HG03039 (cell line): ENCODE measurements at regions not wholly inside any gene's neighbourhood (a gene's known extent, or its start where the extent isn't known, plus 50 kb on each side); places are given as distances from the start of the nearest gene placed in this dataset.

ENCODE experiments used
- ATAC-seq: cut with Tn5 transposase; IDR thresholded peaks from one replicate; pipeline ENCODE4 v1.9.1; 2021; ENCODE audit warnings: mild to moderate bottlenecking, moderate library complexity; ENCODE audit not compliant: unreplicated experiment

GRCh38 chr4:13840502-13841190 is 213.1 kb upstream of the BOD1L1 start:
- no peak for ATAC-seq

GRCh38 chr4:13844740-13845139 is 217.2 kb upstream of the BOD1L1 start:
- no peak for ATAC-seq

GRCh38 chr4:13849778-13850177 is 222.3 kb upstream of the BOD1L1 start:
- no peak for ATAC-seq

- no peak for ATAC-seq
These were observed 223.8 kb upstream of the BOD1L1 start for GRCh38 chr4:13851085-13851940.

- ATAC-seq: no peak
These were observed 224.9 kb upstream of the BOD1L1 start for GRCh38 chr4:13852411-13852810.

- no peak for ATAC-seq
These were observed 228.9 kb upstream of the BOD1L1 start for GRCh38 chr4:13856387-13856786.

- no peak for ATAC-seq
These were observed 229.9 kb upstream of the BOD1L1 start for GRCh38 chr4:13857397-13857796.

- no peak for ATAC-seq
These were observed 230.3 kb upstream of the BOD1L1 start for GRCh38 chr4:13857800-13858199.

GRCh38 chr4:13859423-13859822 is 231.9 kb upstream of the BOD1L1 start:
- ATAC-seq: no peak

- no peak for ATAC-seq
These were observed 232.6 kb upstream of the BOD1L1 start for GRCh38 chr4:13860126-13860525.

- ATAC-seq: no peak
These were observed 238.5 kb upstream of the BOD1L1 start for GRCh38 chr4:13865871-13866669.

GRCh38 chr4:13866881-13867280 is 239.4 kb upstream of the BOD1L1 start:
- no peak for ATAC-seq

- no peak for ATAC-seq
These were observed 244.6 kb upstream of the BOD1L1 start for GRCh38 chr4:13872155-13872554.

- no peak for ATAC-seq
These were observed 245.4 kb upstream of the BOD1L1 start for GRCh38 chr4:13872955-13873354.

GRCh38 chr4:13875181-13875580 is 247.7 kb upstream of the BOD1L1 start:
- ATAC-seq: no peak

- no peak for ATAC-seq
These were observed 248.6 kb upstream of the BOD1L1 start for GRCh38 chr4:13876131-13876530.

- ATAC-seq: no peak
These were observed 249.4 kb upstream of the BOD1L1 start for GRCh38 chr4:13876940-13877339.

- no peak for ATAC-seq
These were observed 250.1 kb upstream of the BOD1L1 start for GRCh38 chr4:13877626-13878025.

- ATAC-seq: no peak
These were observed 254.4 kb upstream of the BOD1L1 start for GRCh38 chr4:13881892-13882291.

- ATAC-seq: no peak
These were observed 259.5 kb upstream of the BOD1L1 start for GRCh38 chr4:13887010-13887409.

GRCh38 chr4:13888112-13888511 is 260.6 kb upstream of the BOD1L1 start:
- no peak for ATAC-seq

GRCh38 chr4:13891544-13891939 is 264.0 kb upstream of the BOD1L1 start:
- no peak for ATAC-seq
